Aorta (tissue), 5 donors: ENCODE measurements at regions not wholly inside any gene's neighbourhood (a gene's known extent, or its start where the extent isn't known, plus 50 kb on each side); places are given as distances from the start of the nearest gene placed in this dataset.

Experiments used
- ATAC-seq: fragments of 200-7000 bp; cut with Tn5 transposase; one replicate; pipeline ENCODE4 v1.9.1; 2022; ENCODE audit warnings: moderate library complexity; ENCODE audit not compliant: low FRiP score
- DNase-seq, 2 donors: peaks; one replicate each; pipeline ENCODE4 v3.0.0-alpha.2; 2020
- H3K27ac ChIP-seq, 2 donors: one replicate each; pipeline ENCODE4 v1.5.1; 2013; ENCODE audit warnings: low read length in 2 of 2, mild to moderate bottlenecking in 2 of 2, moderate library complexity in 2 of 2, control low read depth in 1 of 2, inconsistent platforms in 1 of 2, low read depth in 1 of 2
- H3K27me3 ChIP-seq, 2 donors: one replicate each; pipeline ENCODE4 v1.6.1; 2013; ENCODE audit warnings: control low read depth in 1 of 2, low read length in 1 of 2, mild to moderate bottlenecking in 1 of 2, moderate library complexity in 1 of 2; ENCODE audit not compliant: insufficient read depth in 2 of 2, control insufficient read depth in 1 of 2
- H3K36me3 ChIP-seq, 2 donors: one replicate each; pipeline ENCODE4 v1.6.1; 2013; ENCODE audit warnings: control low read depth in 1 of 2, low read length in 1 of 2, mild to moderate bottlenecking in 1 of 2; ENCODE audit not compliant: insufficient read depth in 2 of 2, control insufficient read depth in 1 of 2
- H3K4me1 ChIP-seq, 2 donors: one replicate each; pipeline ENCODE4 v1.6.1; 2013; ENCODE audit warnings: low read length in 2 of 2, control low read depth in 1 of 2, mild to moderate bottlenecking in 1 of 2, moderate library complexity in 1 of 2; ENCODE audit not compliant: insufficient read depth in 2 of 2, control insufficient read depth in 1 of 2
- H3K4me3 ChIP-seq, 2 donors: one replicate each; pipeline ENCODE4 v1.5.1; 2013; ENCODE audit warnings: low read length in 2 of 2, control low read depth in 1 of 2, mild to moderate bottlenecking in 1 of 2
- H3K9me3 ChIP-seq: one replicate; pipeline ENCODE4 v1.6.1; 2013; ENCODE audit warnings: mild to moderate bottlenecking, low read length; ENCODE audit not compliant: control insufficient read depth
- WGBS, 2 donors: extraction: QIAGEN DNeasy Blood & Tissue Kit; methylation state at CpG; one replicate each; pipeline ENCODE4 v1.1.7; 2013; 5-methylcytosine and 5-hydroxymethylcytosine counted together
- intact Hi-C, 2 donors: fragments of 100-400 bp; cut with DNase I; formaldehyde crosslinking; loops; one replicate each; pipeline versions ENCODE4 v1.14.2 to v1.15.0; 2022
- donor health status: healthy with polysubstance abuse.
- donor health status: Bipolar disorder and iron deficiency.
- donor health status: DM: no; HTN: no; CAD: no.
- donor health status: DM: no; HTN: no; CAD: no.
- donor health status: DM: yes; HTN: yes; CAD: no.

- no peak overlapping the region for H3K27ac ChIP-seq
- no peaks in the 10 kb centered on the region for H3K4me1 ChIP-seq
- no peaks in the 10 kb centered on the region for H3K9me3 ChIP-seq
- no peaks in the 10 kb centered on the region for H3K36me3 ChIP-seq
- intact Hi-C loops: no loop called here
- ATAC-seq (no peak), DNase-seq (no peak)
- no peaks in the 10 kb centered on the region for H3K27me3 ChIP-seq
- 83 to 84% methylated on average over 2 of the region's 2 CpGs for WGBS, 2 donors
- no peak overlapping the region for H3K4me3 ChIP-seq
These were observed 989.8 kb downstream of the TLE4 start for GRCh38 chr9:80561526-80561925.

DNA sequence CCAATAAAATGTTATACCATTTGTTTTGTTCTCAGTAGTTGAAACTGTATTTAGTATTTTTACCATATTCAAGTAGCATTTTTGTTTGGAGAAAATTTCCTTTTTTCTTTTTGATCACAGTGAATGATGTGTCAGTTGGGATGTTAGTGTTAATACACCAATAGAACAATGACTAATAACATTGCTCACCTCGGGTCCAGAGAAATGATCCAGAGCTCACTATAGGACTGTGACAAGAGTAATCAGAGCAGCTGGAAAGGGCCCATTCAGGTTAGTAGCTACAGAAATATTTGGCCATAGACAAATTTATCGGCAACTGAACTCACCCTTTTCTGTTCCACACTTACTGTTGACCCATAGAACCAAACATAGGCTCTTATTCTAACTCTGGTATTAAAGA, 989.2 kb downstream of the TLE4 start:
- WGBS, 2 donors: 89 to 90% methylated on average over 2 of the region's 2 CpGs
- ATAC-seq: no peak

GRCh38 chr9:80557256-80557655, 985.5 kb downstream of the TLE4 start:
- Histone ChIP-seq H3K9me3 (no peaks in the 10 kb centered on the region), H3K27ac (no peak overlapping the region), H3K36me3 (no peaks in the 10 kb centered on the region), H3K4me3 (no peak overlapping the region), H3K27me3 (no peaks in the 10 kb centered on the region), H3K4me1 (no peaks in the 10 kb centered on the region)
- WGBS, 2 donors: 97 to 100% methylated on average over 1 of the region's 1 CpG
- no peak for DNase-seq
- no peak for ATAC-seq
- intact Hi-C loops: no loop called here

More for the DNA sequence above, 989.2 kb downstream of the TLE4 start:
- no peak for DNase-seq
- H3K4me1 ChIP-seq: no peaks in the 10 kb centered on the region
- no peaks in the 10 kb centered on the region for H3K36me3 ChIP-seq
- H3K4me3 ChIP-seq: no peak overlapping the region
- no peaks in the 10 kb centered on the region for H3K9me3 ChIP-seq
- no peaks in the 10 kb centered on the region for H3K27me3 ChIP-seq
- no peak overlapping the region for H3K27ac ChIP-seq
- intact Hi-C loops: no loop called here

DNA sequence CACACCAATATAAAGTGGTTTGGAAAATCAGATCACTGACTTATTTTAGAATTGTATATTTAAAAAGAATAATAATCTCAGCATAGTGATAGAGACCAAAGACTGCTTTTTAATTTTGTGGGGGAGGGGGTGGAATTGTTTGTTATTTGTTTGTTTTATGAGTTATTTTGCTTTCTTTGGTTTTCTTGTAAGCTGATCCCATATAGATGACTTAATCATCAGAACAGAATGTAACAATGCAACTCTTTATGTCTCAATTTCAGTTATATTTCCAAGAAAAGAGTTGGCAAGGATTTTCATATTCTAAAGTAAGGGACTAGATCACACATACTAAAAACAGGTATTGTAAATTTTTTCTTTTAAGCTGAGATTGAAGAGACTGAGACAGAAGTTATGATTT, 984.9 kb downstream of the TLE4 start:
- no peak overlapping the region for H3K4me3 ChIP-seq
- intact Hi-C loops: no loop called here
- H3K27me3 ChIP-seq: no peaks in the 10 kb centered on the region
- H3K36me3 ChIP-seq: no peaks in the 10 kb centered on the region
- ATAC-seq (no peak), DNase-seq (no peak)
- no peaks in the 10 kb centered on the region for H3K4me1 ChIP-seq
- H3K27ac ChIP-seq: no peak overlapping the region
- H3K9me3 ChIP-seq: no peaks in the 10 kb centered on the region

- no peak for ATAC-seq
- intact Hi-C loops: no loop called here
- no peak overlapping the region for H3K4me3 ChIP-seq
These were observed 984.1 kb downstream of the TLE4 start for GRCh38 chr9:80555782-80556325.

DNA sequence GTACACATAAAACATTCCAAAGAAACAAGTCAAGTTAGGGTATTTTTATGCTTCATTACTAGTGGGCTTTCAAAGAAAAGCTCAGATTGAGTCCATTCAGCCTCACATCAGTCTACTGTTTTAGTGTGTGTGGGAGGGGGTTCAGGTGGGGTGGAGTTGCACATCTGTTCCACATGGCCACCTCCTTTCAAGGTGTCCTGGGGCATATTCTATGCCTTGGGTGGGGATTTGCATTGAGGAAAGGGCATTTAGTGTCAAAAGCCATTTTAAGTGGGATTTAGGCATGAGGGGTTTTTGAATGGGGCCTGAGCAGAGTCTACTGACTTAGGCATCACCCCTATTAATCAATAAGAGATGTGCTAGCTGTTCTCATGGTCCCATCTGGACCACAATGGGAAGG, 983.1 kb downstream of the TLE4 start:
- Histone ChIP-seq H3K4me3 (no peak overlapping the region), H3K4me1 (no peaks in the 10 kb centered on the region), H3K9me3 (no peaks in the 10 kb centered on the region), H3K27ac (no peak overlapping the region), H3K36me3 (no peaks in the 10 kb centered on the region), H3K27me3 (no peaks in the 10 kb centered on the region)
- ATAC-seq: no peak
- no peak for DNase-seq
- intact Hi-C loops: no loop called here

More at GRCh38 chr9:80555782-80556325, 984.1 kb downstream of the TLE4 start:
- 89 to 90% methylated on average over 2 of the region's 2 CpGs for WGBS, 2 donors
- no peak for DNase-seq
- Histone ChIP-seq H3K27me3 (no peaks in the 10 kb centered on the region), H3K27ac (no peak overlapping the region), H3K36me3 (no peaks in the 10 kb centered on the region), H3K4me1 (no peaks in the 10 kb centered on the region), H3K9me3 (no peaks in the 10 kb centered on the region)

DNA sequence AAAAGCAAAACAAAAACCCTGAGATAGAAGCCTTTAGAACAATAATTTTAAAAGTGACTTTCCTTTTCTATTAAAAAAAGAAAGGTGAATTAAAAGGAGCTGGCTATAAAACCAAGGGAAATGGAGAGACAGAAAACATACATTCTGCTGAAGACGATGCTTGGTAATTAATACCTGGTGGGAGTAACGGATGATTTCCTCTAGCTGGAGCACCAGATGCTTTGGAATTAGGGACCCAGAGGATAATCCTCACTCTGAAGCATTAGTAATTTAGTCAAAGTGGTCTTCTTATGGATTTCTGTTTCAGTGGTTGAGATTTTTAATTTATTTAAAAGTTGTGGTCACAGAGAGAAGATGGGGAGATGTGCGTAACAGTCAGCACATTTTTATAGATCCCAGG, 982.5 kb downstream of the TLE4 start:
- DNase-seq: no peak
- 92 to 96% methylated on average over 3 of the region's 3 CpGs for WGBS, 2 donors
- Histone ChIP-seq H3K4me1 (no peaks in the 10 kb centered on the region), H3K27me3 (no peaks in the 10 kb centered on the region), H3K4me3 (no peak overlapping the region), H3K27ac (no peak overlapping the region), H3K9me3 (no peaks in the 10 kb centered on the region), H3K36me3 (no peaks in the 10 kb centered on the region)
- ATAC-seq: no peak
- intact Hi-C loops: no loop called here

DNA sequence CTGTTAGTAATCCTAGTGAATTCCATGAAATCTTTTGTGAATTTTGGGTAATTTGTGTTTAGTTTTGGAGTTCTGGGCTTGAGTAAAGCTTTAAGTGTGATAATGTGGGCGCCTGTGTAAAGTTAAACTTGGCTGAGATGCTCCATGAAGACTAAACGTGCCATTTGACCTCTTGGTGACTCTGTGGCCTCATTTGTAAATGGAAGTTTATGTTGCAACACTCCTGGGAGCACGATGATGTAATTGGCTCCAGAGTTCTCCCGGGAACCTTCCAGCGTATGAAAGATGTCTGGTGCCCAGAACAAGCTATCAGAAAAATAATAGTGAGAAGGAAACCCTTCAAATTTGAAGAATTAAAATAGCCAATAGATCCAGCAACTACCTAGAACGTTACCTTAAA, 981.2 kb downstream of the TLE4 start:
- H3K27me3 ChIP-seq: no peaks in the 10 kb centered on the region
- H3K27ac ChIP-seq: no peak overlapping the region
- no peaks in the 10 kb centered on the region for H3K4me1 ChIP-seq
- H3K9me3 ChIP-seq: no peaks in the 10 kb centered on the region
- H3K36me3 ChIP-seq: no peaks in the 10 kb centered on the region
- ATAC-seq (peak; percentile 66), DNase-seq (no peak)
- 1 to 5% methylated on average over 6 of the region's 6 CpGs for whole genome bisulfite sequencing, 2 donors
- no peak overlapping the region for H3K4me3 ChIP-seq
- intact Hi-C loops: no loop called here

- no peak for ATAC-seq
- intact Hi-C loops: no loop called here
- DNase-seq: no peak
These were observed 978.4 kb downstream of the TLE4 start for GRCh38 chr9:80550181-80550580.

More at GRCh38 chr9:80550181-80550580, 978.4 kb downstream of the TLE4 start:
- Histone ChIP-seq H3K4me1 (no peaks in the 10 kb centered on the region), H3K36me3 (no peaks in the 10 kb centered on the region), H3K27ac (no peak overlapping the region), H3K9me3 (no peaks in the 10 kb centered on the region), H3K4me3 (no peak overlapping the region), H3K27me3 (no peaks in the 10 kb centered on the region)
